SK-N-SH (cell line): ENCODE measurements at regions not wholly inside any gene's neighbourhood (a gene's known extent, or its start where the extent isn't known, plus 50 kb on each side); places are given as distances from the start of the nearest gene placed in this dataset.
"Not testable (repeated sequence)": the region's sequence is repeated elsewhere in the genome, so short reads cannot be mapped to it uniquely, and the experiment has no call there.

Source experiments
- CTCF ChIA-PET: fragments of 300-600, 350-600 bp; formaldehyde crosslinking; extraction: SDS; loops from one replicate; lab custom pipeline; 2021; lab: Yijun Ruan, JAX
- POLR2A ChIA-PET: fragments of 350-600 bp; sonication (Branson Sonifier 250); formaldehyde crosslinking; extraction: SDS; loops from one replicate; lab custom pipeline; 2020; ENCODE audit warnings: antibody characterized with exemption, inconsistent platforms; lab: Yijun Ruan, JAX
- DNase-seq: peaks from one replicate; pipeline ENCODE4 v3.0.0; 2012
- H2AFZ ChIP-seq: fragments of 200-600 bp; sonication (generic); 2 replicates; pipeline ENCODE4 v1.8.1; 2016; ENCODE audit warnings: antibody characterized with exemption, mild to moderate bottlenecking, low read depth
- H3F3A ChIP-seq: fragments of 200-600 bp; sonication (generic); replicated peaks from 2 replicates; pipeline ENCODE3; 2016; ENCODE audit warnings: antibody characterized with exemption, mild to moderate bottlenecking; ENCODE audit not compliant: insufficient read depth
- H3K27ac ChIP-seq, 2 experiments: fragments of 200-500 bp in 1 of 2; fragments of 200-600 bp in 1 of 2; sonication (Bioruptor generic) in 1 of 2; sonication (generic), shearing (Covaris generic) in 1 of 2; 2 replicates each; pipeline versions ENCODE4 v1.5.1 to v1.6.1; 2014 to 2016; ENCODE audit warnings: low read depth in 2 of 2, inconsistent platforms in 1 of 2, low read length in 1 of 2, mild to moderate bottlenecking in 1 of 2, mixed read lengths in 1 of 2
- H3K27me3 ChIP-seq: fragments of 200-600 bp; sonication (generic), shearing (Covaris generic); 2 replicates; pipeline ENCODE4 v1.6.1; 2016; ENCODE audit warnings: mixed run types; ENCODE audit not compliant: insufficient read depth
- H3K36me3 ChIP-seq, 2 experiments: fragments of 200-500 bp in 1 of 2; fragments of 200-600 bp in 1 of 2; sonication (Bioruptor generic) in 1 of 2; sonication (generic) in 1 of 2; replicated peaks in 1 of 2; 2 replicates each; pipeline versions ENCODE3 to v1.5.1; 2014 to 2016; ENCODE audit warnings: low read length in 1 of 2, mild to moderate bottlenecking in 1 of 2; ENCODE audit not compliant: insufficient read depth in 2 of 2, control insufficient read depth in 1 of 2
- H3K4me1 ChIP-seq, 2 experiments: fragments of 200-500 bp in 1 of 2; fragments of 200-600 bp in 1 of 2; sonication (Bioruptor generic) in 1 of 2; sonication (generic), shearing (Covaris generic) in 1 of 2; 2 replicates each; pipeline versions ENCODE4 v1.5.1 to v1.6.1; 2014 to 2016; ENCODE audit warnings: low read depth in 1 of 2, low read length in 1 of 2, mixed run types in 1 of 2; ENCODE audit not compliant: insufficient read depth in 2 of 2, control insufficient read depth in 1 of 2
- H3K4me2 ChIP-seq: fragments of 200-600 bp; sonication (generic), shearing (Covaris generic); 2 replicates; pipeline ENCODE4 v1.6.1; 2017; ENCODE audit warnings: mixed run types
- H3K4me3 ChIP-seq, 2 experiments: fragments of 200-500 bp in 1 of 2; fragments of 200-600 bp in 1 of 2; sonication (Bioruptor generic) in 1 of 2; sonication (generic), shearing (Covaris generic) in 1 of 2; 2 replicates each; pipeline versions ENCODE4 v1.5.1 to v1.8.1; 2014 to 2016; ENCODE audit warnings: low read depth in 2 of 2, inconsistent platforms in 1 of 2, low read length in 1 of 2, mild to moderate bottlenecking in 1 of 2, mixed read lengths in 1 of 2, moderate library complexity in 1 of 2
- H3K79me2 ChIP-seq: fragments of 200-600 bp; sonication (generic); 2 replicates; pipeline ENCODE4 v1.8.1; 2017; ENCODE audit warnings: mild to moderate bottlenecking; ENCODE audit not compliant: insufficient read depth
- H3K9ac ChIP-seq: fragments of 200-600 bp; sonication (generic); 2 replicates; pipeline ENCODE4 v1.6.1; 2017; ENCODE audit warnings: mixed run types
- H3K9me2 ChIP-seq: fragments of 200-600 bp; sonication (generic); 2 replicates; pipeline ENCODE4 v1.6.1; 2017; ENCODE audit warnings: mixed run types
- H3K9me3 ChIP-seq: fragments of 200-600 bp; sonication (generic); 2 replicates; pipeline ENCODE4 v1.6.1; 2017; ENCODE audit warnings: mixed run types, mild to moderate bottlenecking, moderate library complexity
- H4K20me1 ChIP-seq: fragments of 200-600 bp; sonication (generic); 2 replicates; pipeline ENCODE4 v1.6.1; 2017; ENCODE audit warnings: mild to moderate bottlenecking, mixed run types; ENCODE audit not compliant: insufficient read depth
- CTCF ChIP-seq: fragments of 200-600 bp; sonication (generic); IDR thresholded peaks from 2 replicates; pipeline ENCODE4 v1.6.1; 2017; ENCODE audit warnings: antibody characterized with exemption, mild to moderate bottlenecking, moderate library complexity
- EP300 ChIP-seq, 2 experiments: IDR thresholded peaks; 2 replicates each; pipeline versions ENCODE4 v1.4.0 to v1.6.1; 2012; ENCODE audit warnings: borderline replicate concordance in 1 of 2, low read depth in 1 of 2, low read length in 1 of 2
- EZH2phosphoT487 ChIP-seq: fragments of 200-600 bp; sonication (generic); IDR thresholded peaks from 2 replicates; pipeline ENCODE4 v1.6.1; 2017; ENCODE audit warnings: low read depth, mixed run types, mild to moderate bottlenecking, antibody characterized with exemption, moderate library complexity, borderline replicate concordance
- FOSL2 ChIP-seq: IDR thresholded peaks from 2 replicates; pipeline ENCODE4 v1.4.0; 2012; ENCODE audit warnings: low read depth, mild to moderate bottlenecking, moderate library complexity, borderline replicate concordance
- FOXJ3 ChIP-seq: sonication (generic); formaldehyde crosslinking; IDR thresholded peaks from 2 replicates; pipeline ENCODE4 v1.5.1; 2020; ENCODE audit warnings: mild to moderate bottlenecking, missing genetic modification reagents
- FOXM1 ChIP-seq: IDR thresholded peaks from 2 replicates; pipeline ENCODE4 v1.4.0; 2012; ENCODE audit warnings: low read depth, mild to moderate bottlenecking
- GABPA ChIP-seq: IDR thresholded peaks from 2 replicates; pipeline ENCODE4 v1.4.0; 2012; ENCODE audit warnings: low read depth, mild to moderate bottlenecking
- JUND ChIP-seq: IDR thresholded peaks from 2 replicates; pipeline ENCODE4 v1.4.0; 2012
- MEF2A ChIP-seq: IDR thresholded peaks from 2 replicates; pipeline ENCODE4 v1.4.0; 2012; ENCODE audit warnings: low read depth, borderline replicate concordance
- MXI1 ChIP-seq: IDR thresholded peaks from 2 replicates; pipeline ENCODE4 v1.6.1; 2012; ENCODE audit warnings: mild to moderate bottlenecking, low read depth, low read length, improper control_type of control experiment
- NFIC ChIP-seq: IDR thresholded peaks from 2 replicates; pipeline ENCODE4 v1.4.0; 2012; ENCODE audit warnings: borderline replicate concordance
- NRF1 ChIP-seq: IDR thresholded peaks from 2 replicates; pipeline ENCODE4 v1.6.1; 2012; ENCODE audit warnings: low read depth, mild to moderate bottlenecking, low read length
- POLR2AphosphoS5 ChIP-seq: IDR thresholded peaks from 2 replicates; pipeline ENCODE4 v1.6.1; 2012; ENCODE audit warnings: low read depth, low read length
- RFX5 ChIP-seq: IDR thresholded peaks from 2 replicates; pipeline ENCODE4 v1.6.1; 2012; ENCODE audit warnings: mild to moderate bottlenecking, improper control_type of control experiment, low read length
- SIN3A ChIP-seq: IDR thresholded peaks from 2 replicates; pipeline ENCODE4 v1.6.1; 2012; ENCODE audit warnings: low read depth, mild to moderate bottlenecking, low read length, moderate library complexity, borderline replicate concordance
- SMC3 ChIP-seq: IDR thresholded peaks from 2 replicates; pipeline ENCODE4 v1.6.1; 2012; ENCODE audit warnings: low read depth, low read length, improper control_type of control experiment
- TAF1 ChIP-seq: IDR thresholded peaks from 2 replicates; pipeline ENCODE4 v1.6.1; 2012; ENCODE audit warnings: low read depth, mild to moderate bottlenecking, low read length, moderate library complexity, borderline replicate concordance
- TCF12 ChIP-seq: IDR thresholded peaks from 2 replicates; pipeline ENCODE4 v1.4.0; 2012
- USF1 ChIP-seq: IDR thresholded peaks from 2 replicates; pipeline ENCODE4 v1.4.0; 2012; ENCODE audit warnings: low read depth, borderline replicate concordance
- ZBTB33 ChIP-seq: IDR thresholded peaks from 2 replicates; pipeline ENCODE4 v1.4.0; 2012; ENCODE audit warnings: low read depth, borderline replicate concordance
- WGBS: methylation state at CpG from one replicate; pipeline ENCODE4 v1.1.6; 2017; ENCODE audit warnings: low lambda C conversion rate; 5-methylcytosine and 5-hydroxymethylcytosine counted together

- H3K27ac ChIP-seq, H3K4me2 ChIP-seq, H4K20me1 ChIP-seq, H3K9me3 ChIP-seq, H3F3A ChIP-seq, H3K4me3 ChIP-seq, DNase-seq, H3K4me1 ChIP-seq, H3K9ac ChIP-seq, H2AFZ ChIP-seq, H3K9me2 ChIP-seq, CTCF ChIA-PET, H3K79me2 ChIP-seq, H3K27me3 ChIP-seq, H3K36me3 ChIP-seq, POLR2A ChIA-PET: not testable (repeated sequence)
- 19% methylated on average over 1 of the region's 2 CpGs for WGBS
These were observed 902.1 kb downstream of the UQCRFS1 start for GRCh38 chr19:28310829-28311228.

GRCh38 chr19:28309070-28309469 is 903.9 kb downstream of the UQCRFS1 start:
- H3K9me3 ChIP-seq: no peaks in the 10 kb centered on the region
- H3K4me1 ChIP-seq: no peaks in the 10 kb centered on the region
- H4K20me1 ChIP-seq: no peaks in the 10 kb centered on the region
- no peaks in the 10 kb centered on the region for H3K79me2 ChIP-seq
- H3K9me2 ChIP-seq: no peaks in the 10 kb centered on the region
- no peak overlapping the region for H3K9ac ChIP-seq
- ChIA-PET POLR2A (no interaction called here), CTCF (no interaction called here)
- no peaks in the 10 kb centered on the region for H3K36me3 ChIP-seq
- WGBS: 9% methylated on average over 3 of the region's 5 CpGs
- no peak overlapping the region for H3K4me2 ChIP-seq
- DNase-seq: no peak
- no peak overlapping the region for H3K27ac ChIP-seq
- H2AFZ ChIP-seq: no peak overlapping the region
- TF ChIP-seq SMC3 (no peak), TAF1 (no peak), EP300 (IDR thresholded peaks at IDR 0.05; ENCODE audit: borderline replicate concordance in 1 of 2, low read depth in 1 of 2, low read length in 1 of 2) (no peak), NRF1 (no peak), NFIC (no peak), GABPA (no peak), FOXM1 (no peak), EZH2phosphoT487 (no peak), CTCF (no peak), FOXJ3 (CRISPR knock-in tag) (no peak), POLR2AphosphoS5 (no peak), MXI1 (no peak), USF1 (no peak), ZBTB33 (no peak), RFX5 (no peak), JUND (no peak), MEF2A (no peak), TCF12 (no peak), SIN3A (no peak), FOSL2 (no peak)
- no peaks in the 10 kb centered on the region for H3K27me3 ChIP-seq
- H3F3A ChIP-seq: peaks cover 3% of the 10 kb centered on the region
- H3K4me3 ChIP-seq: no peak overlapping the region
